ENCODE measurements at regions not wholly inside any gene's neighbourhood (a gene's known extent, or its start where the extent isn't known, plus 50 kb on each side); places are given as distances from the start of the nearest gene placed in this dataset.

DNA sequence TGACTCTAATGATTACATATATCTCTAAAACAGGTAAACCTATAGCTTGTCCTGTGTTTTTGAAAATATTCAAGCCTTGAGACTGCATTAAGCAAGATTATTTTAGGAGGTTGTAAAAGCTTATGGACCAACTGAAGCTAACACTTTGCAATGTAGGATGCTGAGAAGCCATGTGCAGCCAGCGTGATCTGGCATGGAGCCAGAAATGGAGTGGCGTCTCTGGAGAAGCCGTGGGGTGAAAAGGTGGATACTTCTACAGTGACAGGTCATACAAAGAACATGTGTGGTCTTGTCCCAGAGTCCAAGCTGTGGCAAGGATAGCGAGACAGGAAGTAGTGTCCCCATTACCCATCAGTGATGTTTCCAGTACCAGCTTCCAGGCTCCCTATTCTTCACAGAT is 100.8 kb upstream of the CD180 start:
- no peak for DNase-seq (ENCODE audit: low spot score in 2 of 2)
- WGBS, 2 donors: 56 to 61% methylated on average over 4 of the region's 4 CpGs
- Histone ChIP-seq H3K27ac (peak overlapping the region in 2 of 4 donors; percentile 34 to 92), H3K4me3 (no peak overlapping the region), H3K36me3 (no peaks in the 10 kb centered on the region), H3K27me3 (no peaks in the 10 kb centered on the region), H3K9me3 (no peaks in the 10 kb centered on the region), H3K4me1 (peaks cover 0 to 69% (median 36%) of the 10 kb centered on the region in 4 donors)
- TF ChIP-seq POLR2A (IDR thresholded peaks at IDR 0.05) (no peak), EP300 (IDR thresholded peaks at IDR 0.05) (no peak)
- TF ChIP-seq, protein P1, sequence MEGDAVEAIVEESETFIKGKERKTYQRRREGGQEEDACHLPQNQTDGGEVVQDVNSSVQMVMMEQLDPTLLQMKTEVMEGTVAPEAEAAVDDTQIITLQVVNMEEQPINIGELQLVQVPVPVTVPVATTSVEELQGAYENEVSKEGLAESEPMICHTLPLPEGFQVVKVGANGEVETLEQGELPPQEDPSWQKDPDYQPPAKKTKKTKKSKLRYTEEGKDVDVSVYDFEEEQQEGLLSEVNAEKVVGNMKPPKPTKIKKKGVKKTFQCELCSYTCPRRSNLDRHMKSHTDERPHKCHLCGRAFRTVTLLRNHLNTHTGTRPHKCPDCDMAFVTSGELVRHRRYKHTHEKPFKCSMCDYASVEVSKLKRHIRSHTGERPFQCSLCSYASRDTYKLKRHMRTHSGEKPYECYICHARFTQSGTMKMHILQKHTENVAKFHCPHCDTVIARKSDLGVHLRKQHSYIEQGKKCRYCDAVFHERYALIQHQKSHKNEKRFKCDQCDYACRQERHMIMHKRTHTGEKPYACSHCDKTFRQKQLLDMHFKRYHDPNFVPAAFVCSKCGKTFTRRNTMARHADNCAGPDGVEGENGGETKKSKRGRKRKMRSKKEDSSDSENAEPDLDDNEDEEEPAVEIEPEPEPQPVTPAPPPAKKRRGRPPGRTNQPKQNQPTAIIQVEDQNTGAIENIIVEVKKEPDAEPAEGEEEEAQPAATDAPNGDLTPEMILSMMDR (IDR thresholded peaks at IDR 0.05): no peak

DNA sequence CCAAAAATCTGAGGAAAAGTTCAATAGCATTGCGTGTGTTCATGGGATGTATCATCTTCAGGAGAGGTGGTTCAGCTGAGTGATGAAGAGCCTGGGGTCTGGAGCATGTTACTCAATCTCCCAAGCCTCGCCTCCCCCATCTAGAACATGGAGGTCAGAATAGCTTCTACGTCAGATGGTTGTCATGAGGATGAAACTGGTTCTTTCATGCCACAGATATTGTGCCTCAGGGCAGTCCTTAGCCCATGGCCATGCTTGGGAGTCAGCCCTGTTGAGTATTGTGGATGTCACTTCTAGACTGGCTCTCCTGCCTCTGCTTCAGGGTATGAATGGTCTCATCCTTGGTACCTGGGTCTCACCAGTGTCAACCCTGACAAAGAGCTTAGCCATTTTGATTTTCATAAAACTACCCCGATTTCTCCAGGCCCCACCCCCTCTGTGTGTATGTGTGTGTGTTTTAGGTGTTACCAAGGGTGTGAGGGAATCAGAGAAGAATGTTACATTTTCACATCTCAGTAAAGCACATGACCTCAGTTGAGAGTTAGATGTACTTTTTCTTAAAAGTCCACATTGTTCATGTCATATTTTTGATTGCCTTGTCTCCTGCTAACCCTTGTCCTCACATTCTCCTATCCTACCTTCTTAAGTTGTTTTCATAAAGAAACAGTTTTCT is 97.8 kb upstream of the CD180 start:
- Histone ChIP-seq H3K4me1 (peaks cover 0 to 70% (median 42%) of the 10 kb centered on the region in 4 donors), H3K4me3 (no peak overlapping the region), H3K36me3 (no peaks in the 10 kb centered on the region), H3K27ac (peak overlapping the region; percentile 53 to 92 (median 79)), H3K9me3 (no peaks in the 10 kb centered on the region), H3K27me3 (no peaks in the 10 kb centered on the region)
- WGBS, 2 donors: 93 to 94% methylated on average over 4 of the region's 4 CpGs
- no peak for DNase-seq (ENCODE audit: low spot score in 2 of 2)
- TF ChIP-seq POLR2A (IDR thresholded peaks at IDR 0.05) (no peak), EP300 (IDR thresholded peaks at IDR 0.05) (no peak)
- TF ChIP-seq, protein P1 (IDR thresholded peaks at IDR 0.05): no peak

DNA sequence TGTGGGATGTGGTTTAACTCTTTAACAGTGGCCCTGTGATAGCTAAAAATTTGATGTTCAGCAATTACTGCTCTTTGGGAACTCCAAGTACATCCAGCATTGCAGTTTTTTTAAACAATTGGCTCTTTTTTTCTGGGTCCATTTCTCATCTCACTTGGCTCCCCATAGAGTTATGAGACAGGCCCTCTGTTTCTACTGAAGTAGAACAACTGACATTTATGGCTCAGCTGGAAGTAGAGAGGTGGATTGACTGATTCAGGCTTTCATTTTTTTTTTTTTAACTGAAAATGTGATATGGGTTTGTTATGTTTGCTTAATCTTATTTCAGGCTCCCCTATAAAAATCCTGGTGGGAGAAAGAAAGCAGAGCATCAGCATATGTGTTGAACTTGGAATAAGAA is 96.6 kb upstream of the CD180 start:
- Histone ChIP-seq H3K4me3 (no peak overlapping the region), H3K36me3 (no peaks in the 10 kb centered on the region), H3K9me3 (no peaks in the 10 kb centered on the region), H3K4me1 (peaks cover 0 to 76% (median 53%) of the 10 kb centered on the region in 4 donors), H3K27me3 (no peaks in the 10 kb centered on the region), H3K27ac (peak overlapping the region; percentile 49 to 92 (median 79))
- DNase-seq (ENCODE audit: low spot score in 2 of 2): no peak
- no peak for TF ChIP-seq POLR2A (IDR thresholded peaks at IDR 0.05)
- no peak for TF ChIP-seq EP300 (IDR thresholded peaks at IDR 0.05)
- TF ChIP-seq, protein P1 (IDR thresholded peaks at IDR 0.05): no peak

DNA sequence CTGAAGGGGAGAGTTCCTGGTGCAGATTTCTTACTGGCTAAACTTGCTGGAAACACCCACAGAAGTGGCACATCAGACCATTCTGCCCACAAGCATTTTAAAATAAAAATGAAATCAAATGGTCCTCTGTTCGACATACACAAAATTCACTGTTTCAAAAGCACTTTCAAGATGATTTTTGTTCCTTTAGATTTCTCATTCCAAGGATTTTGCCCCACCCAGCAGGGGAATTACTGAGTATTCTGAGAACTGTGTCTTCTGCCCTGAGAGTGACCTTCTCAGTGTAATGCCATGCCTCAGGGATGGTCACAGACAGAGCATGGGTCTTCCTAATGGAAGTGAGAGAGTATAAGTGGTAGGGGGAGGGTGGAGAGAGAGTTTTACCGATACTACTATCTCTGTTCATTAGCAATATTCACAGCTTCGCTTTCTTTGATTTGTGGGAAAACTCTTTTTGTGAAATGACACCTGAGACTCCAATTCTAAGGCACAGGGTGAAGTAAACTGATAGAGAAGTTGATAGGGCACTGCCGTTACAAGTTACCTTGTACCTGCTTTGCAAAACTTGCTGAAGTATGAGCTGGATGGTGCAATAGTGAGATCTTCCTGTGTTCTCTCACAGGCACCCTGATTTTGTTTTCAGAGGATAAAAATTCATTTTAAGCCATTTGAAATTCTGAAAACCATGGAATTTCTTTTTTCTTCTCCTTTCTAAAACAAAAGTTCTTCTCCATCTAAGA is 95.8 kb upstream of the CD180 start:
- Histone ChIP-seq H3K36me3 (no peaks in the 10 kb centered on the region), H3K27ac (peak overlapping the region; percentile 49 to 92 (median 79)), H3K27me3 (no peaks in the 10 kb centered on the region), H3K4me3 (no peak overlapping the region), H3K4me1 (peaks cover 0 to 79% (median 58%) of the 10 kb centered on the region in 4 donors), H3K9me3 (no peaks in the 10 kb centered on the region)
- WGBS, 2 donors: 52 to 63% methylated on average over 4 of the region's 4 CpGs
- TF ChIP-seq EP300 (IDR thresholded peaks at IDR 0.05): no peak
- TF ChIP-seq, protein P1 (IDR thresholded peaks at IDR 0.05): no peak
- TF ChIP-seq POLR2A (IDR thresholded peaks at IDR 0.05): no peak
- no peak for DNase-seq (ENCODE audit: low spot score in 2 of 2)

DNA sequence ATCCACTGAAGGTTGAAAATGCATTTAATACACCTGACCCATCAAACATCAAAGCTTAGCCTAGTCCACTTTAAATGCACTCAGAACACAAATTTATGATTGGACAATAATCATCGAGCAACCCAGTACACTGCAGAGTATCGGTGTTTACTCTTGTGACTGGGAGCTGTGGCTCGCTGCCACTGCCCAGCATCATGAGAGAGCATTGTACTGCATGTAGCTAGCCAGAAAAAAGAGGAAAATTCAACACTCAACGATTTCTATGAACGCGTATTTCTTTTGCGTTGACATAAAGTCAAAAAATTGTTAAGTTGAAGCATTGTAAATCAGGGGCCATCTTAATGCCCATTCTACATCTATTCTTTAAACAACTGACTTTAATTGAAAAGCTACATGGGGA is 95.1 kb upstream of the CD180 start:
- H3K36me3 ChIP-seq: no peaks in the 10 kb centered on the region
- H3K27ac ChIP-seq: peak overlapping the region; percentile 49 to 92 (median 79)
- DNase-seq (ENCODE audit: low spot score in 2 of 2): no peak
- H3K27me3 ChIP-seq: no peaks in the 10 kb centered on the region
- no peaks in the 10 kb centered on the region for H3K9me3 ChIP-seq
- peaks cover 0 to 81% (median 65%) of the 10 kb centered on the region in 4 donors for H3K4me1 ChIP-seq
- 43 to 60% methylated on average over 7 of the region's 7 CpGs for WGBS, 2 donors
- TF ChIP-seq, protein P1 (IDR thresholded peaks at IDR 0.05): no peak
- peak in 1 of 2 donors; percentile 23 for TF ChIP-seq EP300 (IDR thresholded peaks at IDR 0.05)
- no peak overlapping the region for H3K4me3 ChIP-seq

Measured in tibial nerve (tissue), 4 donors.